ENCODE measurements at regions not wholly inside any gene's neighbourhood (a gene's known extent, or its start where the extent isn't known, plus 50 kb on each side); places are given as distances from the start of the nearest gene placed in this dataset.

GRCh38 chr18:61129001-61129400, 204.2 kb upstream of the CDH20 start (continued):
- TF ChIP-seq CHD7 (IDR thresholded peaks at IDR 0.05; ENCODE audit: insufficient replicate concordance, low read length) (no peak), BRCA1 (IDR thresholded peaks at IDR 0.05; ENCODE audit: low read depth, low read length) (no peak), PHF8 (conservative IDR thresholded peaks at IDR 0.05; ENCODE audit: low read depth, low read length) (no peak), SIRT6 (IDR thresholded peaks at IDR 0.05; ENCODE audit: low read length) (no peak), TEAD4 (IDR thresholded peaks at IDR 0.05; ENCODE audit: low read depth, low read length) (no peak), GABPA (IDR thresholded peaks at IDR 0.05; ENCODE audit: borderline replicate concordance, insufficient read depth, low read length) (no peak), TBP (IDR thresholded peaks at IDR 0.05; ENCODE audit: low read depth, low read length) (no peak), KDM5A (IDR thresholded peaks at IDR 0.05; ENCODE audit: low read length) (no peak)

Data from H1 (cell line).